Muscle of leg (tissue), 3 donors: ENCODE measurements at regions not wholly inside any gene's neighbourhood (a gene's known extent, or its start where the extent isn't known, plus 50 kb on each side); places are given as distances from the start of the nearest gene placed in this dataset.

ENCODE experiments used
- DNase-seq: peaks from one replicate; pipeline ENCODE4 v3.0.0; 2013
- H3K27ac ChIP-seq: one replicate; pipeline ENCODE4 v1.5.1; 2013; ENCODE audit warnings: mild to moderate bottlenecking, low read length, control low read depth
- H3K27me3 ChIP-seq: one replicate; pipeline ENCODE4 v1.6.1; 2013; ENCODE audit warnings: low read length; ENCODE audit not compliant: control insufficient read depth, insufficient read depth
- H3K36me3 ChIP-seq: one replicate; pipeline ENCODE4 v1.6.1; 2013; ENCODE audit warnings: low read length; ENCODE audit not compliant: control insufficient read depth, insufficient read depth
- H3K4me1 ChIP-seq: one replicate; pipeline ENCODE4 v1.6.1; 2013; ENCODE audit warnings: low read length; ENCODE audit not compliant: control insufficient read depth, insufficient read depth
- H3K4me3 ChIP-seq: one replicate; pipeline ENCODE4 v1.5.1; 2013; ENCODE audit warnings: low read length, control low read depth
- H3K9me3 ChIP-seq: replicated peaks from 2 replicates; pipeline ENCODE4 v1.6.1; 2013; ENCODE audit warnings: low read depth, low read length; ENCODE audit not compliant: control insufficient read depth
- WGBS: methylation state at CpG from one replicate; pipeline ENCODE4 v1.1.5; 2013; ENCODE audit warnings: missing lambda C conversion rate; ENCODE audit not compliant: insufficient coverage; 5-methylcytosine and 5-hydroxymethylcytosine counted together

- Histone ChIP-seq H3K27ac (no peak overlapping the region), H3K27me3 (no peaks in the 10 kb centered on the region), H3K36me3 (no peaks in the 10 kb centered on the region), H3K4me1 (no peaks in the 10 kb centered on the region), H3K9me3 (no peaks in the 10 kb centered on the region), H3K4me3 (no peak overlapping the region)
- 93% methylated on average over 3 of the region's 6 CpGs for WGBS
- DNase-seq: no peak
Observed at GRCh38 chr15:96514607-96515285, 184.2 kb downstream of the NR2F2 start.

- no peaks in the 10 kb centered on the region for H3K36me3 ChIP-seq
- no peak overlapping the region for H3K27ac ChIP-seq
- 43% methylated on average over 2 of the region's 3 CpGs for WGBS
- H3K4me3 ChIP-seq: no peak overlapping the region
- DNase-seq: no peak
- H3K4me1 ChIP-seq: no peaks in the 10 kb centered on the region
- H3K27me3 ChIP-seq: no peaks in the 10 kb centered on the region
- no peaks in the 10 kb centered on the region for H3K9me3 ChIP-seq
Observed at GRCh38 chr15:96515371-96515770, 184.9 kb downstream of the NR2F2 start.

- no CpG with 5 or more reads among the region's 1 CpG for WGBS
- Histone ChIP-seq H3K27ac (no peak overlapping the region), H3K36me3 (no peaks in the 10 kb centered on the region), H3K27me3 (no peaks in the 10 kb centered on the region), H3K9me3 (peaks cover 3% of the 10 kb centered on the region), H3K4me3 (no peak overlapping the region), H3K4me1 (no peaks in the 10 kb centered on the region)
- DNase-seq: no peak
Observed at GRCh38 chr15:96521386-96521785, 190.9 kb downstream of the NR2F2 start.

GRCh38 chr15:96524676-96525417 lies 194.3 kb downstream of the NR2F2 start:
- WGBS: 63% methylated on average over 3 of the region's 5 CpGs

GRCh38 chr15:96535148-96535547 lies 204.6 kb downstream of the NR2F2 start:
- 47% methylated on average over 2 of the region's 4 CpGs for WGBS
- H3K27ac ChIP-seq: no peak overlapping the region

More at GRCh38 chr15:96524676-96525417, 194.3 kb downstream of the NR2F2 start:
- DNase-seq: no peak
- Histone ChIP-seq H3K27me3 (no peaks in the 10 kb centered on the region), H3K36me3 (no peaks in the 10 kb centered on the region), H3K4me3 (no peak overlapping the region), H3K4me1 (no peaks in the 10 kb centered on the region), H3K27ac (no peak overlapping the region), H3K9me3 (peaks cover 3% of the 10 kb centered on the region)

GRCh38 chr15:96538491-96538890 lies 208.0 kb downstream of the NR2F2 start:
- no peaks in the 10 kb centered on the region for H3K9me3 ChIP-seq
- DNase-seq: no peak
- H3K36me3 ChIP-seq: no peaks in the 10 kb centered on the region
- H3K27me3 ChIP-seq: no peaks in the 10 kb centered on the region
- H3K4me3 ChIP-seq: no peak overlapping the region
- H3K4me1 ChIP-seq: no peaks in the 10 kb centered on the region
- H3K27ac ChIP-seq: no peak overlapping the region
- WGBS: no CpG with 5 or more reads among the region's 3 CpGs

More at GRCh38 chr15:96535148-96535547, 204.6 kb downstream of the NR2F2 start:
- H3K36me3 ChIP-seq: no peaks in the 10 kb centered on the region
- H3K4me3 ChIP-seq: no peak overlapping the region
- DNase-seq: no peak
- no peaks in the 10 kb centered on the region for H3K27me3 ChIP-seq
- H3K4me1 ChIP-seq: no peaks in the 10 kb centered on the region
- H3K9me3 ChIP-seq: no peaks in the 10 kb centered on the region

- H3K4me3 ChIP-seq: no peak overlapping the region
- no peaks in the 10 kb centered on the region for H3K9me3 ChIP-seq
- no peak for DNase-seq
- H3K4me1 ChIP-seq: no peaks in the 10 kb centered on the region
- WGBS: no CpG with 5 or more reads among the region's 7 CpGs
- no peaks in the 10 kb centered on the region for H3K27me3 ChIP-seq
- H3K27ac ChIP-seq: no peak overlapping the region
- no peaks in the 10 kb centered on the region for H3K36me3 ChIP-seq
Observed at GRCh38 chr15:96540283-96540682, 209.8 kb downstream of the NR2F2 start.

GRCh38 chr15:96542130-96542770 lies 211.8 kb downstream of the NR2F2 start:
- H3K27ac ChIP-seq: no peak overlapping the region
- 79% methylated on average over 2 of the region's 4 CpGs for WGBS
- H3K9me3 ChIP-seq: no peaks in the 10 kb centered on the region
- H3K4me3 ChIP-seq: no peak overlapping the region
- no peaks in the 10 kb centered on the region for H3K36me3 ChIP-seq
- H3K27me3 ChIP-seq: no peaks in the 10 kb centered on the region
- no peaks in the 10 kb centered on the region for H3K4me1 ChIP-seq
- no peak for DNase-seq

GRCh38 chr15:96544162-96544756 lies 213.8 kb downstream of the NR2F2 start:
- WGBS: 25% methylated on average over 2 of the region's 5 CpGs
- Histone ChIP-seq H3K9me3 (no peaks in the 10 kb centered on the region), H3K4me1 (no peaks in the 10 kb centered on the region), H3K36me3 (no peaks in the 10 kb centered on the region), H3K4me3 (no peak overlapping the region), H3K27me3 (no peaks in the 10 kb centered on the region), H3K27ac (no peak overlapping the region)
- no peak for DNase-seq

GRCh38 chr15:96549136-96549535 lies 218.6 kb downstream of the NR2F2 start:
- Histone ChIP-seq H3K9me3 (no peaks in the 10 kb centered on the region), H3K36me3 (no peaks in the 10 kb centered on the region), H3K27ac (no peak overlapping the region), H3K27me3 (no peaks in the 10 kb centered on the region), H3K4me1 (no peaks in the 10 kb centered on the region), H3K4me3 (no peak overlapping the region)
- WGBS: no CpG with 5 or more reads among the region's 1 CpG
- DNase-seq: no peak
